AML-193 (cell line): ENCODE measurements at regions not wholly inside any gene's neighbourhood (a gene's known extent, or its start where the extent isn't known, plus 50 kb on each side); places are given as distances from the start of the nearest gene placed in this dataset.
"Not testable (repeated sequence)": the region's sequence is repeated elsewhere in the genome, so short reads cannot be mapped to it uniquely, and the experiment has no call there.

Source experiments
- DNase-seq, 2 experiments: peaks; one replicate each; lab custom pipeline; 2025; lab: John Stamatoyannopoulos, UW

DNA sequence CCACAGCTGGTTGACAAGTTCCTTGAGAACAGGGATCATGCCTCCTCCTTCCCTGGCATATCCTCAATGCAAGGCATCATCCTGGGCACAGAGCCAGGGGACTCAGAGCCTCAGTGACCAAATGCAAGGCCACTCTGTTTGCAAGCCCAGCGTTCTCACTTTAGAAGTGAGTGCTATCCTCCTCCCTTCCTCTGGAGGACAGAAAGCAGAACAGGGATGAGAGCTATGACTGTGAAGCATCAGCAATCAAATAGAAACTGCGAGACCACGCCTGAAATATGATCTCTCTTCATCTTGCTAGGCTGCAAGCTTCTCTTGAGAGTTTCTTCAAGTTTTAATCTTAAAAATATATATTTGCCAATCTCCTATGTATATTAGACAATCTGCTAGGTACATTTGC is 119.8 kb downstream of the LRATD1 start:
- DNase-seq = no peak

DNA sequence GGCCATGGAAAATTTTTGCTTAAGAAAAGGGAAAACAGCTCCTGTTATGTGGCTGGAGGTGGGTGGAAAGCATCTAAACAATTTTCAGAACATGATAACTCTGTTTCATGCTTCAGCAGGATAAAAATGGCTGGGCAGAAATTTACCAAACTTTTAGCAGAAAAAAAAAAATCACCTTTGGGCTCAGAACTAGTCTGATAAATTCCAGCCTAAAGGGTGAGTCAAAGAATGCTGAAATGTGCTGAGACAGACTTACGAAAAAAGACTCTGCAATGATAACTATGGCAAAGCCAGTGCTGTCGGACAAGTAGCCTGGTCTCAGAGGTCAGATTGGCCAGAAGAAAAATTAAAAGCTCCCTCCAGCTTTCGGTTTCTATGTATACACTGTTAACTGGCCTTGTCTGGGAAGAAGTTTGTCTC is 123.6 kb downstream of the LRATD1 start:
- DNase-seq = no peak

DNA sequence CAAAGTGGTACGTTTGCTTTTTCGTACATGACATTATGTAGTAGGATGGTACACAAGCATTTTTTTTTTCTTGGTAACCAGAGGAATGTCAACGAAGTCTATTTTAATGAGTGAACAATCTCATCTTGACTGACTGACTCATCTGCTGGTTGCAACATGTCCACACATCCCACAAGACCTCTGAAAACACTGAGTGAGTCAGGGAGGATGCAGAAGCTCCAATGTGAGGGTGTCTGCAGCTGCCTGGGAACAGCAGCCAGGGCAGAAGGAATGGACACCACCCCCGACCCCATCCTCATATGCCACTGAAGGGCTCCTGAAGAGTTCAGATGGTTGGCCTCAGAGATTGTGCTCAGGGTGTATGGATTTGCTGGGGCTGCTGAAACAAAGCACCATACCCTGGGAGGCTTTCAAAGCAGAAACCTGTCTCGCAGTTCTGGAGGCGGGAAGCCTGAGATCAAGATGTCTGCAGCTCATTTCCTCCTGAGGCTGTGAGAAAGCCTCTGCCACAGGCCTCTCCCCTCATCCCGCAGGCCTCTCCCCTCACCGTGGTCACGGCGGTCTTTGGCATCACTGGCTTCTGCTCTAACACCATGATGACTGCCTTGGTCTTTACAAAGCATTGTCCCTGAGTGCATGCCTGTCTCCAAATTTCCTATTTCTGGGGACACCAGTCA is 124.6 kb downstream of the LRATD1 start:
- no peak for DNase-seq

DNA sequence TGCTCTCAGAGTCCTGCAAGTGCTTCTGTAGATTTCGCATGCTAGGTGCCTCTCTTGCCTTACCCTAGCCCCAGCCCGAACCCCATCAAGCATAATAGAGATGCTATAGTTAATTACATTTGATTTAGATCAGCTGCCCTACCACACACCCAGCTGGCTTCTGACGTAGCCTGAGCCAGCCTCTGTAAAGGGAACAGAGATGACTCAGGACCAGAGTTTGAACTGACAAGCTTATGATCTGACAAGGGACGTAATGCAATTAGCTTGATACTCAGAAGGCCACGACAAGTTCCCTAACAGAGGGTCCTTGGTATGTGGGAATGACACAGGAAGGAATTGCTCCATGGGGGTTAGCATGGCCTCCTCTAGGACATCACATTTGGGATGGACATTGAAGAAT is 126.6 kb downstream of the LRATD1 start:
- DNase-seq = no peak

DNA sequence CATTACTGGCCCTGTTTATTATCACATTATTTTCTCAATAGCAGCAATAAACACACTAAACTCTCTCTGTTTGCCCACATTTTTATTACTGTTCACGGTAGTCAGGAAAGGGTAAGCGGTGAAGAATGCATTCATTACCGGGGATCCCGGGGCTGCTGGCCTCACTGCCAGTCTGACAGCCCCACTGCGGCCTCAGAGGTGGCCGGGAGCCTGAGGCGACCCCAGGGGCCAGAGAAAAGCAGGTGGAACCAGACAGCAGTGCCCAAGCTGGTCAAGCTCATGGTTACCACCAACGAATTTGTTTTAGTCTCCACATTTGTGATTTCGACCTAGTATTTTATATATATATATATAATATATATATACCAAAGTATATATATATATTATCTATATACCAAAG is 127.7 kb downstream of the LRATD1 start:
- DNase-seq = no peak

DNA sequence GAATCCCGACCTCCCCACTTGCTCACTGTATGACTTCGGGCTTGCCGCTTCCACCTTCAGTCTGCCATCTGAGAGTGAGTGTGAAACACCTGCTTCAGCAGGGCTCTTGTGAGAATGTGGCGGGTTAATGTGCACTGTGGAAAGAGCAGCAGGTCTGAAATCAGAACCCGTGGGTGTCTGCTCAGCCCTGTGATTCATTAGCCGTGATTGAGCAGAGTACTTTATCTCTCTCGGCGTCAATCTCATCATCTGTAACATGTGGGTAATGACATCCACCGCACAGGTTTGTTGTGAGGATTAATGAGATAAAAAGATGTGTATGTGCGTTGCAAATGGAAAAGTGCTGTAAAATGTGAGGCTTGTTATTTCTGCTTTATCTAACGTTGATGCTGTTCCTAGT is 128.6 kb downstream of the LRATD1 start:
- no peak for DNase-seq

DNA sequence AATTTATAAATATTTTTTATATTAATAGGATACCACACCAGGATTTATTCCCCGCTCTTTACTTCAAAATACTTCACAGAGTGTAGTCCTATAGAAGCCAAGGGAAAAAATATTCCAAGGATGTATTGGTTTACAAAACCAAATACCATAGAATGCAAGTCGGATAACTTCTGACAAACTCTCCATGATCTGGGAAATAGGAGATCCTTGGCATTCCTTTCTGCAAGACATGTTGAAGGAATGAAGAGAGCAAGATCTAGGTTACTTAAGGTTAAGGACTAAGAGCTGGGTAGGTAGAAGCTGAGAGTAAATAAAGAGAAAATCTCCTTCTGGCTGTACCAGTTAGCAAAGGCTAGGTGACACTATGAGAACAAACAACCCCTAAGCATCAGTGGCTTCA is 141.2 kb downstream of the LRATD1 start:
- DNase-seq = no peak

DNA sequence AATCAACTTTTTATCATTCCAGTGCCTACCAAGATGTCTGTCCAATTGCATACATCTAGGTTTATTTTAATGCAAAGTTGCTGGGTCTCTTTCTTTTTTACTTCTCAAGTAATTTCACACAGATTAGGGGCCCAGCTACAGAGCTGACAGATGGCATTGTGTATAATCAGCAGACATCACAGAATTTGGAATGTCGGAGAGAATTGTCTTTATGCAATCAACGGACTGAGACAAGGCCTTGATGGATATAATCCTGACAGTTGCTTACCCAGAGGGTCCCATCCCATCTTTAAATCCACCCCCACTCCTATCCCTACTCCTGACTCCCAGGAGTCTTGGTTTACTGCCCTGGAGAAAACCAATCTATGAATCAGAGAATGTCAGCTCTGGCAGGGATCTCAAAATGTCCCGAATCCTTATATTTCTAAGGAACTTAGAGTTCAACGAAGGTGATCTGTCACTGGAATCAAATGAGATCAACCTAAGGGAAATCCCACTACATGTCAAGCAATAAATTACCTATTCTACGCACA is 142.0 kb downstream of the LRATD1 start:
- no peak for DNase-seq

DNA sequence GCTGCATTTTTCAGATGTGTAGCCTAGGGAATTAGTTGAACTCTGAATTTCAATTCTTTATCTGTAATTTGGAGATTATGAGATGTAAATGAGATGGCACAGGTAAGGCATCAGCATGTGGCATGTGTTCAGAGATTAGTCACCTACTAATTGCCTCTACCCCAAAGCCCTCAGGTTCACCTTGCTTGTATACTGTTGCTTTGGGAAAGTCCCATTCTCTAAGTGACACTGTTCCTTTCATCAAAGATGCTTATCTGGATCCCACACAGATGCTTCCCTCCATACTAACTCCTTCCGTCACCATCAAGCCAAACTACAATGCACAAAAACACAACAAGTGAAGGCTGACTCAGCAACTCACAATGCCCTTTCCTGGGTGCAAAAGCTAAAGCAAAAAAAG is 143.7 kb downstream of the LRATD1 start:
- no peak for DNase-seq

DNA sequence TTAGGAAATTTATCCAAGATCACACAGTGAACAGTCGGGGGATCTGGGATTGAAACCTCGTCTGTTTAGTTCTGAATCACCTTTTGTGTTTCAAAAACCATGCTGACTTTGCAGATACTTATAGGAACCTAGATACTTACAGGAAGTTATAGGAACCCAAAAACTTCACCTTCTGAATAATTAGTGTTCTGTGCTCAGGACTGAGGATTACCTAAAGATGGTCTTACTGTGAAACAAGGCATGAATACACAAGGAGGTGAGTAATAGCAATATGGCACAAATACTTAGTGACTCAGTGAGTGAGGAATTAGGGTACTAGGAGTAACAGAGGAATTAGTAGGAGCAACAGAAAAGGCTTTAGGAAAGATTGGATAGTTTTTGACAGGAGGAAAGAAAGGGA is 145.5 kb downstream of the LRATD1 start:
- no peak for DNase-seq

DNA sequence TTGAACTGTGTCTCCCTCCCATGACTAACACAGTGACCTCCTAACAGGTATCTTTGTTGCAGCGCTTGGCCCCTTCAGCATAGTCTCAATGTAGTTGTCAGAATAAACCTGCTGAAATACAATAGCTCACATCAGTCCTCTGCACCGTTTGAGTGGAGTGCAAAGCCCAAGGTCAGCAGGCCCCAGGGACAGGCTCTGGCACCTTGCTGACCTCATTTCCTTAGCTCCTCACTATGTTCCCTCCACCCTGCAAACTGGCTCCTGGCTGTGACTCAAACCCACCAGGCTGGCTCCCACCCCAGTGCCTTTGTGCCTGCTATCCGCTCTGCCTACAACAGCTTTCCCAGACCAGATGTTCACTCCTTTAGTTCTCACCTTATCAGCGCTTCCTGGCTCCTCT is 146.7 kb downstream of the LRATD1 start:
- DNase-seq = no peak

DNA sequence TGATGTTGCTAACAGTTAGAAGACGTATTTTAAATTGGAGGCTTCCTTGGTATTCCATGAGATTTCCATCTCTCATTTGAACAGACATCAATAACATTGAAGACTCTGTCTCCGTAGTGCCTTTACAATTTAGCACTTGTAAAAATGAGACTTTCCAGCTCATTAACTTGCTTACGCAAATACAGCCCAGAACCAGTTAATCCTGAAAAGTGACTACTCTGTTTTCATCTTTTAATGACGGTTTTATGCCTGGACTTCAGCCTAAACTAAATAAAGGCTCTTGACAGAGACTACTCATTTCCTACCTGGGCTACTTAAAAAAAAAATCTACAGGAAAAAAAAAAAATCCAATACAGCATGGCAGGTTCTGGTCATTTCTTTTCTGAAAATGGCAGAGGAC is 148.6 kb downstream of the LRATD1 start:
- DNase-seq = no peak

DNA sequence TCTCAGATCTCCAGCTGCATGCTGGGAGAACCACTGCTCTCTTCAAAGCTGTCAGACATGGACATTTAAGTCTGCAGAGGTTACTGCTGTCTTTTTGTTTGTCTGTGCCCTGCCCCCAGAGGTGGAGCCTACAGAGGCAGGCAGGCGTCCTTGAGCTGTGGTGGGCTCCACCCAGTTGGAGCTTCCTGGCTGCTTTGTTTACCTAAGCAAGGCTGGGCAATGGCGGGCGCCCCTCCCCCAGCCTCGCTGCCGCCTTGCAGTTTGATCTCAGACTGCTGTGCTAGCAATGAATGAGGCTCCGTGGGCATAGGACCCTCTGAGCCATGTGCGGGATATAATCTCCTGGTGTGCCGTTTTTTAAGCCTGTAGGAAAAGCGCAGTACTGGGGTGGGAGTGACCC is 156.3 kb downstream of the LRATD1 start:
- DNase-seq = not testable (repeated sequence)

DNA sequence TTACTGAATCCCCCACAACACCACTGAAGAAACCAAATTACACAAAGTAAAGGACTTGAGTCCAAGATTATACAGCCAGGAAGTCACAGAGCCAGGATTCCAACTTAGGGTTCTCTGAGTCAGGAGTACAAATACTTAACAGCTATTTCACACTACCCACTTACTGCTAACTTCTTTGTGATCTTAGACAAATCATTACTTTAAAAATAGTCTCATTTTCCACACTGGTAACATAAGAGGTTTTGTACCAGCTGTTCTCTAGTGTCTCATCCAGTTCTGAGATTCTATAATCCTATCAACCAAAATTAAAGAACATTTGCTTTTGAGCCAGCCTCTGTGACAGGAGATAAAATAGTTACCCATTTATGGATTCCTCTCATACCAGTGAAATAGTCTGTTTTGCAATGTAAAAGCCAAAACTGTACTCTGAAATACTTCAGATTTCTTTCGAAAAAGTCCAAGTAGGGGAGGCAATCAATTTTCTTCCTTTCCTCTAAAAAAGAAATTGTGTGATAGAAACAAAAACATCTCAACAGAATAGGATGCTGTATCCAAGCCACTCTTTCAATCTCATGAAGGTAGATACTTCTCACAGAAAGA is 157.6 kb downstream of the LRATD1 start:
- DNase-seq = no peak

DNA sequence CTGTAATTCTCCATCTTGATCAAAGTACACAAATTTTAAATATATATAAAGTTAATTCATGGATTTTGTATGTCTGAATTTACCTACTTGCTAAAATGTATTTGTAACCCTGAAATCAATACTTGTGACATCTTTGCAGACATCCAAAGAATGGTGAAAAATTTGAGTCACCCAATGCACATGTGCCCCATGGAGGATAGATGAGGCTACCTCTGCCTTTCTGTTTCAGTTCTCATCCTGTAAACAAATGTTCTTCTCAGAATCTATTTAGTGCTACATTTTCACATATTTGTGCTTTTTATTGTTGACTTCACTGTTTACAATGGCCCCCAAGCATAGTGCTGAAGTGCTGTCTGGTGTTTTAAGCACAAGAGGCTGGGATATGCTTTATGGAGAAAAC is 171.5 kb downstream of the LRATD1 start:
- DNase-seq = no peak

DNA sequence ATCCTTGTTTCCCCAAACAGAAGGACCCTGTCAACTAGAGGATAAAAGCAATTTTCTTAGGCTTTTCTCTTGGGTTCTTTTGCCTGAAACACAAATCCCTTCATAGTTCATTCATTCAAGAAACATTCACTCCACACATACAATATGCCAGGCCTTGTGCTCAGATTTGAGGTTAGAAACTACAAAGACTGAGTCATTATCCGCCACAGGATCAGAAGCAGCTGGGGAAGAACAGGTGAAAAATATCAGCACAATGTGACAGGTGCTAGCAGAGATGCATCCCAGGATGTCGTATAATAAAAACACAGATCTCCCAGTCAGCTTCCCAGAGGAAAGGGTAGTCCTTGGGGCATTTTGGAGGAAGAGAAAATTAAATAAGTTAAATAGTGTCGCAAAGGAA is 172.4 kb downstream of the LRATD1 start:
- no peak for DNase-seq

DNA sequence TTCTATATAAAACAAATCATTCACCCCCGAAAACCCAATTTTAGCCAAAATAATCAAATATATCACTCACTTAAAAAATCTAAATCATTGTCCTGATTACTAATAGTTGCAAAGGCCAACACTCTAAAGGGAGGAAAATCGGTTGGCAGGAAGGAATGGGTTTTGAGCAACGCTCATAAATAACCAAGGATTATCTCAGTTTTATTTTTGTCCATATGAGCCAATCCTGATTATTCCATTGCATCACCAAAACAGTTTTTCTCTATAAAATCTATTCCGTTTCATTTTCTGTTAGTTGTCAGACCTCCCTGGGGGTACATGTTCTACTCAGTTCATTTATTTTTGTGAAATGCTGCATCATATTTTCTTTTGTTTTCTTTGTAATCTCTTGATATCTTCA is 174.1 kb downstream of the LRATD1 start:
- no peak for DNase-seq

DNA sequence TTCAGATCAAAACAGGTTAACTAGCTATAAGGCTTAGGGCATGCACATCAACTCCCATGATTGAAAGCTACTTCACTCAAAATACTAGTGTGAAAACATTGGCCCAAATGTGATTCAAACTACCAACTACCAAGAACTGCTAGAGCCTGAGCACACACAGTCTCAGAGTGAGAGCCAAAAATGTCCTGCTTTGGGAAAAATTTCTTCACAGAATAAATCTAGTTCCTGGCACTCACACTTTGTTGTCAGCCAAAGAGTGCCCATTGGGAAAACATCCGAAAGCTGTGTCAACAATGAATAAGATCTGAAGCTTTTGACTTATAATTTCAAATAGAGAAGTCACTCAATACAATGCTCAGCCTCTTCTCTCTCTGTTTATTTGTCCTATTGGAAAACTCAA is 182.7 kb downstream of the LRATD1 start:
- DNase-seq = no peak

DNA sequence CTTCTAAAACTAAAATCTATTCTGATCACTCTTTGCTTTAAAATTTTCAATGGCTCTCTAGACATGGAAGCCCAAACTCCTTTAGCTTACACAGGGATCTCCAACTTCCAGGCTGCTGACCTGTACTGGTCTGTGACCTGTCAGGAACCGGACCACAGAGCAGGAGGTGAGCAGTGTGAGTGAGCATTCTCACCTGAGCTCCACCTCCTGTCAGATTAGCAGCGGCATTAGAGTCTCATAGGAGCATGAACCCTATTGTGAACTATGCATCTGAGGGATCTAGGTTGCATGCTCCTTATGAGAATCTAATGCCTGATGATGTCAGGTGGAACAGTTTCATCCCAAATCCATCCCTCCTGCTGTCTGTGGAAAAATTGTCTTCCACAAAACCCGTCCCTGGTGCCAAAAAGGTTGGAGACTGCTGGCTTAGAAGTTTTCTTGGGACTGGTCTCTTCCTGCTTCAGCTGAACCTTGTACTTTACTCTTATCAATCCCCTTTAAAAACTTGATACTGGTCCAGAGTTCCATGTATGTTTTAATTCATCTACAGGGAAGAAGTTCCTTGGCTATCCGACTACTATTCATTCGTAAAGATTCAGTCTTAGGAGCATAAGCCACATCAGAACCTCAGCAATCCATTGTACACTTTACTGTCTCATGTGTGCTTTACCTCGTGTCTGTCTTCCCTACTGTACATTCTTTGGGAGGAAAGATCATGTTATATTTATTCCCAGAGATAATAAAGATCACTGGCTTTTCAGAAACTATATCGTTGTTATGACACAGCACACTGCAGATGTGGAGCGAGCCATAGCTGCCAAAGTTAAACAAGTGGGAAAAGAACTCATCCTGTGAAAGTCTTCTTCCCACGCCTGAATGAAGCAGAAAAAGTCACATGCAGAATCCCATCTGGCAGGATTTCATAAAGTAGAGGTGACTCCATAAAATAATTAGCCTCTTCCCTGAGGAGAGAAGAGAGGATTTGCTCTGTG is 183.8 kb downstream of the LRATD1 start:
- DNase-seq = no peak

DNA sequence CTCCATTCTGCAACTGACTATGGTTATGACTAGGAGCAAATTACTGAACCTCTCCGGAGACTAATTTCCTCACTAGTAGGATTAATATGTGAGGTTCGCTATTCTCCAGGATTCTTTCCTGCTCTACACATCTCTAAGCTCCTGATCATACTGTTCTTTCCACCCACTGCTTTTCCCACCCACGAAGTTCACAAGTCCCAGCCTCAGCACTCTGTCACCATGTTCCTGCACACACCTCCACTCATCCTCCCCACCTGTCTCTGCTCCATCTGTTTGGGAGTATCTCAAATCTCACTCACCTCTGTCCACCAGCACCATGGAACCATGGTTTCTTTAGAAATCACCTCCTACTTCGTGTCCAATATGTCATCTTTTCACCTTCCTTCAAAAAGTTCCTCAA is 185.3 kb downstream of the LRATD1 start:
- no peak for DNase-seq

DNA sequence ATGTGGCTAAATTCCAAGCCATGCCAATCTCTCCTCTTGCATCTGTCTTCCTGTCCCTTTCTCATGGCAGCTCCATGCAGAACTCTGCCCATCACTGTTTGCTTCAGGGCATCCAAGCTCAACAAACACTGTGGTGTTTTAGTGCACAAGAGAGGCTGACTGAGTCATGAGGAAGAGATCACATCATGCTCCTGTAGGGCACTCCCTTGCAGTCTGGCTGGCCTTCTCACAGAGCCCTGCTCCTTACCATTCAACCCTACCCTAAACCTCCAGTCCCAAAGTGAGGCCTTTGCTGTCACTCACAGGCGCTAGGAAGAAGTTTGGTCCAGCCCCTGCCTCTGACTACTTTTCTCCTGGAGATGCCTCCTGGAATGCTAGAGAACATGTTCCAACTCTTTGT is 194.0 kb downstream of the LRATD1 start:
- DNase-seq = no peak

DNA sequence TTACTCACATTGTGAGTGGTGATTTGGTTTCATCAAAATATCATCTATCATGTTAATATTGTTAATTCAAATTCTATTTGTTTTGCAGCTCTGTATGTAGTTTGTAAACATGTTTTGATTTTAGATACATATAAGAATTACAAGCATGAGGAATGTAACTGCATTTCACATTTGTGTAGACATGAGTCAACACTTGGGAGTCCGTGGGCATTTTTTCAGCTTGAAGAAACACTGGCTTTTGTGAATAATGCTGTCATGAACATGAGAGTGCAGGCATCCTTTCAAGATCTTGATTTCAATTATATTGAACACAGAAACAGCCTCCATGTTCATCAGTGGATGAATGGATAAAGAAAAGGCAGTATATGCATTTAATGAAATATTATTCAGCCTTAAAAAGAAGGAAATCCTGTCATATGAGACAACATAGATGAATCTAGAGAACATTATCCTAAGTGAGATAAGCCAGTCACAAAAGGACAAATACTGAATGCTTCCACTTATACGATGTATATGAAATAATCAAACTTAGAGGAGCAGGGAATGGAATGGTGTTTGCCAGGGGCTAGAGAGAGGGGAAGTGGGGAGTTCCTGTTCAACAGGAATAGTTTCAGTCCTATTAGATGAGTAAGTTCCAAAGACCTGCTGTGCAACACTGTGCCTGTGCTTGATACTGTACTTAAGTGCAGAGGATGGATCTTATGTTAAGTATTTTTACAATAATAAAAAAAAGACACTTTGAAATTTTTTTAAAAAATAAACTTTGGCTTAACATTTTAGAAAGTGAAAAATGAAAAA is 194.9 kb downstream of the LRATD1 start:
- DNase-seq = no peak
